ENCODE measurements at regions not wholly inside any gene's neighbourhood (a gene's known extent, or its start where the extent isn't known, plus 50 kb on each side); places are given as distances from the start of the nearest gene placed in this dataset.

- H3K27ac ChIP-seq, result no peak overlapping the region
- no peak for DNase-seq
- no peaks in the 10 kb centered on the region for H3K4me1 ChIP-seq
- H3K36me3 ChIP-seq, result no peaks in the 10 kb centered on the region
- ATAC-seq, result no peak
- no peak overlapping the region for H3K4me3 ChIP-seq
- peaks cover 0 to 8% of the 10 kb centered on the region in 2 donors for H3K9me3 ChIP-seq
- no peak for TF ChIP-seq CTCF (IDR thresholded peaks at IDR 0.05)
- intact Hi-C loops (cut with DNase I), result no loop called here
- no peaks in the 10 kb centered on the region for H3K27me3 ChIP-seq
Measured at GRCh38 chr11:45502226-45502545, 163.2 kb downstream of the CHST1 start.

- DNase-seq (peak in 1 of 4 donors; percentile 44), ATAC-seq (no peak)
- Histone ChIP-seq H3K4me1 (no peaks in the 10 kb centered on the region), H3K27me3 (no peaks in the 10 kb centered on the region), H3K36me3 (no peaks in the 10 kb centered on the region), H3K27ac (no peak overlapping the region), H3K4me3 (no peak overlapping the region), H3K9me3 (peaks cover 0 to 8% of the 10 kb centered on the region in 2 donors)
- intact Hi-C loops (cut with DNase I), result no loop called here
- no peak for TF ChIP-seq CTCF (IDR thresholded peaks at IDR 0.05)
Measured at GRCh38 chr11:45501392-45502225, 163.8 kb downstream of the CHST1 start.

- intact Hi-C loops (cut with DNase I), result no loop called here
- no peak for TF ChIP-seq CTCF (IDR thresholded peaks at IDR 0.05)
- Histone ChIP-seq H3K9me3 (peaks cover 0 to 8% of the 10 kb centered on the region in 2 donors), H3K4me3 (no peak overlapping the region), H3K27ac (no peak overlapping the region), H3K36me3 (no peaks in the 10 kb centered on the region), H3K27me3 (no peaks in the 10 kb centered on the region), H3K4me1 (no peaks in the 10 kb centered on the region)
- ATAC-seq (no peak), DNase-seq (peak in 1 of 4 donors; percentile 46)
Measured at GRCh38 chr11:45500451-45500850, 165.0 kb downstream of the CHST1 start.

- ATAC-seq (no peak), DNase-seq (no peak)
- Histone ChIP-seq H3K9me3 (no peaks in the 10 kb centered on the region), H3K4me3 (no peak overlapping the region), H3K27me3 (peaks cover 0 to 8% of the 10 kb centered on the region in 2 donors), H3K36me3 (no peaks in the 10 kb centered on the region), H3K4me1 (no peaks in the 10 kb centered on the region), H3K27ac (no peak overlapping the region)
- no peak for TF ChIP-seq CTCF (IDR thresholded peaks at IDR 0.05)
- intact Hi-C loops (cut with DNase I), result no loop called here
Measured at GRCh38 chr11:45494738-45495137, 170.7 kb downstream of the CHST1 start.

GRCh38 chr11:45489281-45489905, 176.0 kb downstream of the CHST1 start:
- Histone ChIP-seq H3K36me3 (no peaks in the 10 kb centered on the region), H3K27me3 (peaks cover 0 to 15% of the 10 kb centered on the region in 2 donors), H3K4me1 (no peaks in the 10 kb centered on the region), H3K27ac (no peak overlapping the region), H3K9me3 (no peaks in the 10 kb centered on the region), H3K4me3 (no peak overlapping the region)
- ATAC-seq (no peak), DNase-seq (no peak)
- intact Hi-C loops (cut with DNase I), result no loop called here
- no peak for TF ChIP-seq CTCF (IDR thresholded peaks at IDR 0.05)

All from left lung (tissue), 4 donors.